Loucy (cell line): ENCODE measurements at regions not wholly inside any gene's neighbourhood (a gene's known extent, or its start where the extent isn't known, plus 50 kb on each side); places are given as distances from the start of the nearest gene placed in this dataset.

Experiments
- CTCF ChIP-seq: fragments of 200-600 bp; sonication (generic); conservative IDR thresholded peaks from 2 replicates; pipeline ENCODE4 v1.5.1; 2014; ENCODE audit warnings: mild to moderate bottlenecking, antibody characterized with exemption, low read length
- EZH2phosphoT487 ChIP-seq: fragments of 200-600 bp; IDR thresholded peaks from 2 replicates; pipeline ENCODE4 v1.6.1; 2018; ENCODE audit warnings: antibody characterized with exemption, mild to moderate bottlenecking, moderate library complexity, borderline replicate concordance

GRCh38 chr5:125199968-125200865 is 453.8 kb upstream of the ZNF608 start:
- TF ChIP-seq CTCF = no peak
- TF ChIP-seq EZH2phosphoT487 = no peak
